Immature natural killer cell (primary cell): ENCODE measurements at regions not wholly inside any gene's neighbourhood (a gene's known extent, or its start where the extent isn't known, plus 50 kb on each side); places are given as distances from the start of the nearest gene placed in this dataset.

Source experiments
- DNase-seq, 3 donors: peaks; one replicate each; pipeline ENCODE4 v3.0.0; 2022; ENCODE audit warnings: mixed read lengths in 1 of 3
- H3K27ac Mint-ChIP-seq, 6 donors: one replicate each; pipeline ENCODE4 v1.8.0; 2020; ENCODE audit warnings: mixed read lengths in 6 of 6, mild to moderate bottlenecking in 5 of 6, inconsistent platforms in 4 of 6, moderate library complexity in 3 of 6
- H3K27me3 Mint-ChIP-seq, 3 donors: one replicate each; pipeline ENCODE4 v1.8.0; 2020 to 2021; ENCODE audit warnings: low read depth in 3 of 3, mild to moderate bottlenecking in 3 of 3, mixed read lengths in 3 of 3, moderate library complexity in 3 of 3, inconsistent platforms in 1 of 3
- H3K36me3 Mint-ChIP-seq, 3 donors: one replicate each; pipeline ENCODE4 v1.8.0; 2020; ENCODE audit warnings: mixed read lengths in 3 of 3, inconsistent platforms in 2 of 3, mild to moderate bottlenecking in 2 of 3
- H3K4me1 Mint-ChIP-seq, 2 donors: one replicate each; pipeline ENCODE4 v1.8.0; 2020; ENCODE audit warnings: inconsistent platforms in 2 of 2, mild to moderate bottlenecking in 2 of 2, mixed read lengths in 2 of 2, moderate library complexity in 1 of 2
- H3K4me3 Mint-ChIP-seq, 5 donors: one replicate each; pipeline ENCODE4 v1.8.0; 2020; ENCODE audit warnings: mild to moderate bottlenecking in 5 of 5, mixed read lengths in 5 of 5, inconsistent platforms in 3 of 5, moderate library complexity in 3 of 5
- H3K9me3 Mint-ChIP-seq, 6 donors: one replicate each; pipeline ENCODE4 v1.8.0; 2020; ENCODE audit warnings: mild to moderate bottlenecking in 6 of 6, mixed read lengths in 6 of 6, inconsistent platforms in 4 of 6, moderate library complexity in 3 of 6

DNA sequence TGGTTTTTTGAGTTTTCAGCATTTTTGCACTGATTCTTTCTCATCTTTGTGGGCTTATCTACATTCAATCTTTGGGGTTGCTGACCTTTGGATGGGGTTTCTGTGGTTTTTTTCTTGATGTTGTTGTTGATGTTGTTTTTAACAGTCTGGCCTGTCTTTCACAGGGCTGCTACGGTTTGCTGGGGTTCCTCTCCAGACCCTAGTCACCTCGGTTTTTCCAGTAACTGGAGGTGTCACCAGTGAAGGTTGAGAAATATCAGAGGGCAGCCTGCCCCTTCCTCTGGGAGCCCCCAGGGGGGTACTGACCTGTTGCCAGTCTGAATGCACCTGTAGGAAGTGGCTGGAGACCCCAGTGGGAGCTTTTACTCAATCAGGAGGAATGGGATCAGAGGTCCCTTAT lies 365.4 kb downstream of the JRKL start:
- no peak for DNase-seq
- Mint-ChIP-seq H3K36me3 (no peaks in the 10 kb centered on the region), H3K9me3 (peaks cover 11 to 37% (median 13%) of the 10 kb centered on the region in 6 donors), H3K27ac (no peak overlapping the region), H3K4me3 (no peak overlapping the region), H3K4me1 (no peaks in the 10 kb centered on the region), H3K27me3 (peaks cover 0 to 4% (median 0%) of the 10 kb centered on the region in 3 donors)

DNA sequence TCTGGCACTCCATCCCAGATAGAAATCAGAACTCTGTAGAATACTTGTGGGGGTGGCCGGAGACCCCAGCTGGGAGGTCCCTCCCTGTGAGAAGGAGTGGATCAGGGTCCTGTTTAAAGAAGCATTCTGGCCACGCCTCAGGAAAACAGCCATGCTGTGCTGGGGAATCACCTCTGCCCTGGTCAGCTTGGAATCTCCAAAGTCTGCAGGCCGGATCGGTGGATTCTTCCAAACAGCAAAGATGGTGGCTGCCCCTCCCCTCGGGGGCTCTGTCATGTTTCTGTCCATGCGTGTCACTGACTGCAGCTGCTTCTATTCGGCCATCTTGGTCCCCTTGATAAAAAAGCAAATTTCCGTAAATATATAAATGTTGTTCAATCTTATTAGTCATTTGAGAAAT lies 365.9 kb downstream of the JRKL start:
- peaks cover 0 to 4% (median 0%) of the 10 kb centered on the region in 3 donors for H3K27me3 Mint-ChIP-seq
- no peak overlapping the region for H3K4me3 Mint-ChIP-seq
- H3K4me1 Mint-ChIP-seq, result no peaks in the 10 kb centered on the region
- H3K9me3 Mint-ChIP-seq, result peaks cover 11 to 37% (median 13%) of the 10 kb centered on the region in 6 donors
- H3K27ac Mint-ChIP-seq, result no peak overlapping the region
- no peaks in the 10 kb centered on the region for H3K36me3 Mint-ChIP-seq
- DNase-seq, result no peak

DNA sequence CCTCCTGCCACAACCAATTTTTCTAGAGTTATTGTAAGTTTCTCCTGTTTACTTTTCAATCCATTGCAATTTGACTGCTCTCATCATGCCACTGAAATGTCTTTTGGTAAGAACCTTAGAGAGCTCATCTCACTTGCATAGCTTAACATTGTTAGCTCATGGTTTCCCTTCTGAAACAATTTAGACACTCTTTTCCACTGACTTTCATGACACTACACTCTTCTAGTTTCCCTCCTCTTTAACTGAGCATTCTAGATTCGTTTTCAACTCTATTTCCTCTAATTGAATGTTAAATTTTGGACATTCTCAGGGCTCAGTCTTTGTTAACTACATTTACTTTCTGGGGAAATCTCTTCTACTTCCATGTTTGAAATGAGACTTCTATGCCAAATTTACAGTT lies 369.1 kb downstream of the JRKL start:
- H3K27me3 Mint-ChIP-seq, result peaks cover 0 to 4% (median 2%) of the 10 kb centered on the region in 3 donors
- no peak for DNase-seq
- H3K36me3 Mint-ChIP-seq, result no peaks in the 10 kb centered on the region
- peaks cover 7 to 34% (median 10%) of the 10 kb centered on the region in 6 donors for H3K9me3 Mint-ChIP-seq
- no peak overlapping the region for H3K4me3 Mint-ChIP-seq
- no peaks in the 10 kb centered on the region for H3K4me1 Mint-ChIP-seq
- H3K27ac Mint-ChIP-seq, result no peak overlapping the region

DNA sequence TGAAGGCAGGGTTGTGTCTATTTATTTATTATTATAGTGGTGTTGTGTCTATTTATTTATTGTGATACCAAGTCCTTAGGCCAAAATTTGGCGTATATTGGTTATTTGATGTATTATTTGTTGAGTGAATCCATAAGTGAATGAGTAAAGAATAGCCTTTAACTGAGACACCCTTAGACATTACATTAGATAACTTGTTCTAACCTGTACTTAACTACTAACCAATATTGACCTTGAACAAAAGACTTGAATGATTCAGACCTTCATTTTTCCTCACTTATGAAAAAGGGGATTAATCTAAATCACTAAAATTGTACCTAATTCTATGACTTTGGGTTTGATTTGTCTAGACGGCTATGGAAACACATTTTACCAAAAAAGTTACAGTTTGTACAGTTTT lies 370.5 kb downstream of the JRKL start:
- Mint-ChIP-seq H3K4me3 (no peak overlapping the region), H3K4me1 (no peaks in the 10 kb centered on the region), H3K27me3 (peaks cover 0 to 2% (median 2%) of the 10 kb centered on the region in 3 donors), H3K9me3 (peaks cover 6 to 29% (median 10%) of the 10 kb centered on the region in 6 donors), H3K36me3 (no peaks in the 10 kb centered on the region), H3K27ac (no peak overlapping the region)
- no peak for DNase-seq

DNA sequence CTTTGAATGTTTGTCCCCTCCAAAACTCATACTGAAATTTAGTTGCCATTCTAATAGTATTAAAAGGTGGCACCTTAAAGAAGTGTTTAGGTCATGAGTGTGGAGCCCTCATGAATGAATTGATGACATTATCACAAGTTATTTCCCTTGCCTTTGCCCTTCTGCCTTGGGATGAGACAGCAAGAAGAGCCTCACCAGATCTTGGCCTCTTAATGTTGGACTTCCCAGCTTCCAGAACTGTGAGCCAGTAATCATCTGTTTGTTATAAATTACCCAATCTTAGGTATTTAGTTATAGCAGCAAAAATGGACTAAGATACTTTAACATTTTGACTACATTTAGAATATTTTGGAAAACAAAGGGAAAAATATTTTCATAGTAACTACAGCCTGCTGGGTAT lies 371.0 kb downstream of the JRKL start:
- Mint-ChIP-seq H3K4me3 (no peak overlapping the region), H3K9me3 (peaks cover 10 to 28% (median 12%) of the 10 kb centered on the region in 6 donors)

DNA sequence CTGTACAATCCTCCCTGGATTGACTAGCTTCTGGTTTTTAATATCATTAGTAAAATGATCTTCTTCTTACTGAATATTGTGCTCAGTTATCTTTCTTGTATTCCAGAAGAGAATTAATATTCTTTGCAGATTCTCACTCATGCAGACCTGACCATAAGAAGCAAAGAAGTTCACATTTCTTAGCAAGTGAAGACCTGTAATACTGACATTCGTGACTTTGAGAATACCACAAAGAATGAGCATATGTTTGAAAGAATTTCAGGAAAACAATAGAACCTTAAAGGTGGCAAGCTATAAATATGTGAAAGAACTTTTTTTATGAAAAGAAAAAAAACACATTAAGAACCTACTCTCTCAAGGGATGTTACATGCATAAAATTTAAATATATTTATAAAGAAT lies 371.6 kb downstream of the JRKL start:
- Mint-ChIP-seq H3K4me3 (no peak overlapping the region), H3K9me3 (peaks cover 8 to 32% (median 12%) of the 10 kb centered on the region in 6 donors), H3K36me3 (no peaks in the 10 kb centered on the region), H3K27me3 (peaks cover 0 to 2% (median 2%) of the 10 kb centered on the region in 3 donors), H3K4me1 (no peaks in the 10 kb centered on the region), H3K27ac (no peak overlapping the region)
- DNase-seq, result no peak

More for the DNA sequence above, 371.0 kb downstream of the JRKL start:
- no peak for DNase-seq
- no peak overlapping the region for H3K27ac Mint-ChIP-seq
- H3K36me3 Mint-ChIP-seq, result no peaks in the 10 kb centered on the region
- peaks cover 0 to 2% (median 2%) of the 10 kb centered on the region in 3 donors for H3K27me3 Mint-ChIP-seq
- H3K4me1 Mint-ChIP-seq, result no peaks in the 10 kb centered on the region

DNA sequence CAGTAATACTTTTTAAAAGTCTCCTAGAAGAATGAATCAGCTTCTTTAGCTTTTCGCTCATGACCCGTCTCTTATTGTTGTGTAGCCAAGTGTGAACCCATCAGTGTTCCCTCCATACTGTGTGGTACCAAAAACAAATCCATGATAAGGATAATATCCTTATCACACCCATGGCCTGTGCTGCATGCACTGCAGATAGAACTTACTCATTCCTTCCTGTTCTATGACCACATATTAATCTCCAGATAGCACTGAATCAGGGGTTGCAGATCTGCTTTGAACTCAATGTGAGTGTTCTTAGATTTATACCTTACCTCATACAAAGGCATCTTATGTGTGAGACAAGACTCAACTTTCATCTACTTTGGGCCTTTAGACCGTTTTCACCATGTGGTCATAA lies 373.4 kb downstream of the JRKL start:
- no peaks in the 10 kb centered on the region for H3K36me3 Mint-ChIP-seq
- DNase-seq, result no peak
- peaks cover 0 to 2% (median 2%) of the 10 kb centered on the region in 3 donors for H3K27me3 Mint-ChIP-seq
- no peaks in the 10 kb centered on the region for H3K4me1 Mint-ChIP-seq
- no peak overlapping the region for H3K4me3 Mint-ChIP-seq
- peaks cover 8 to 32% (median 14%) of the 10 kb centered on the region in 6 donors for H3K9me3 Mint-ChIP-seq
- no peak overlapping the region for H3K27ac Mint-ChIP-seq

DNA sequence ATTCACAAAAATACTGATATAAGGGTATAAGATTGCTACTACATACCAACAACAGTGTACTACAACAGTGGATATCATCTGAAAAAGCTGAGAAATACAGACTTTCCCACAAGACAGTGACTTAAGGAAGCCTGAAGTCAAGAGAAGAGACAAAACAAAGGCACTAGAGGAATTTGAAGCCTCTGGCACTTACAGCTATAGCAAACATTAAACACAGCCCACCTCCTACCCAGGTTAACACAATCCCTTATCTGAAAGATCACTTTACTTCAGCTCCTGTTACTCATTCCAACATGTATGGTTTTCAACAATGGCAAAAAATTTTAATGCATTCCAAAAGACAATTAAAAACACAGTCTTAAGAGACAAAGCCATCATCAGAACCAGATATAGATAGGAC lies 388.5 kb downstream of the JRKL start:
- peaks cover 0 to 2% (median 0%) of the 10 kb centered on the region in 3 donors for H3K27me3 Mint-ChIP-seq
- DNase-seq, result no peak
- peaks cover 4 to 18% (median 13%) of the 10 kb centered on the region in 6 donors for H3K9me3 Mint-ChIP-seq
- no peaks in the 10 kb centered on the region for H3K36me3 Mint-ChIP-seq
- H3K27ac Mint-ChIP-seq, result no peak overlapping the region
- H3K4me3 Mint-ChIP-seq, result no peak overlapping the region
- no peaks in the 10 kb centered on the region for H3K4me1 Mint-ChIP-seq

DNA sequence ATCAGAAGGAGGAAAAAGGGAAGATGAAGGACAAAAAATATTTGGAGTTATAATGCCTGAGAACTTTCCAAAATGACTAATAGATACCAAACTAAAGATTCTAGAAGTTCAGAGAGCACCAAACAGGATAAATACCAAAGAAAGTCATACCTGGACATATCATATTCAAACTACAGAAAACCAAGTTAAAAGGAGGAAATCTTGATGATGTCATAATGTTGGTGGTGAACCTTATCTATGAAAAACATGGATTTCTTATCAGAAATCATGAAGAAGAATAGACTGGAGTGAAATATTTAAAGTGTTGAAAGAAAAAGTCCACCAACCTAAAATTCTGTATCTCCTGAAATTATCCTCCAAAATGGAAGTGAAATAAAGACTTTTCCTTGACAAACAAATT lies 389.2 kb downstream of the JRKL start:
- H3K27me3 Mint-ChIP-seq, result peaks cover 0 to 2% (median 0%) of the 10 kb centered on the region in 3 donors
- H3K27ac Mint-ChIP-seq, result no peak overlapping the region
- peaks cover 4 to 22% (median 14%) of the 10 kb centered on the region in 6 donors for H3K9me3 Mint-ChIP-seq
- no peak overlapping the region for H3K4me3 Mint-ChIP-seq
- no peaks in the 10 kb centered on the region for H3K4me1 Mint-ChIP-seq
- H3K36me3 Mint-ChIP-seq, result no peaks in the 10 kb centered on the region
- no peak for DNase-seq

DNA sequence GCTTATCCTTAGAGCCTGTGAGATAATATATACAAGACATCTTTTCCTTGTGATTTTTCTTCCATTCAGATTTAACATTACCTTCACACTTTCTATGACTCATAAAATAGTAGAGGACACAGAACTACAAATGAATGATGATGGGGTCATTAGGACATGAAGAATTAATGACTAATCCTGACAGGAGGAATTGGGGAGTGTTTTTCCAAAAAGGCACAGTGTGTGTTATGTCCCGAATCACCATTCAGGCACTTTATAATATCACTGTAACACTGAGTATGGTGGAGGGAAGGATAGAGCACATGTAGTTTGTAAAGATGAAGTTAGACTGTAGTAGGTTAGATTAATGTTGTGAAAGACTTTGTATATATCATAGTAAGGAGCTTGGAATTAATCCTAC lies 391.3 kb downstream of the JRKL start:
- H3K36me3 Mint-ChIP-seq, result no peaks in the 10 kb centered on the region
- H3K9me3 Mint-ChIP-seq, result peaks cover 3 to 23% (median 16%) of the 10 kb centered on the region in 6 donors
- H3K27me3 Mint-ChIP-seq, result peaks cover 0 to 2% (median 0%) of the 10 kb centered on the region in 3 donors
- no peak overlapping the region for H3K4me3 Mint-ChIP-seq
- no peak for DNase-seq
- no peaks in the 10 kb centered on the region for H3K4me1 Mint-ChIP-seq
- no peak overlapping the region for H3K27ac Mint-ChIP-seq

DNA sequence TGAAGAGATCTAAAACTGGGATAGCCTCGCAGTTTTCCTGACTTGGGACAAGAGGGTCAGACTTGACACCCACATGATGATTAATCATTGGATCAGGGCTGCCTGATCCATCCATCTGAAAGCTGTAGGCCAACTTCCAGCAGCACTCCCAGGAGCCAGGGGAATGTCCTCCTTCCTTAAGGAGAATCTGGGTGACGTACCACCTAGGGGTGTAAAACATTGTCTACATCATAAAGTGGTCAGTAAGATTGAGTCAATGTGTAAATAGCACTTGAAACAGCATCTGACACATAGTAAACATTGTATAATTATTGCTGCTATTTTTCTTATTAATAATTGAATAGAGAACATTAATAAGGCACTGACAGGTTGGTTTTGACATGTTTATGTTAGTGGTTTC lies 392.8 kb downstream of the JRKL start:
- H3K4me1 Mint-ChIP-seq, result no peaks in the 10 kb centered on the region
- no peak overlapping the region for H3K27ac Mint-ChIP-seq
- no peak overlapping the region for H3K4me3 Mint-ChIP-seq
- peaks cover 3 to 24% (median 14%) of the 10 kb centered on the region in 6 donors for H3K9me3 Mint-ChIP-seq
- no peak for DNase-seq
- H3K27me3 Mint-ChIP-seq, result peaks cover 0 to 2% (median 0%) of the 10 kb centered on the region in 3 donors
- no peaks in the 10 kb centered on the region for H3K36me3 Mint-ChIP-seq

DNA sequence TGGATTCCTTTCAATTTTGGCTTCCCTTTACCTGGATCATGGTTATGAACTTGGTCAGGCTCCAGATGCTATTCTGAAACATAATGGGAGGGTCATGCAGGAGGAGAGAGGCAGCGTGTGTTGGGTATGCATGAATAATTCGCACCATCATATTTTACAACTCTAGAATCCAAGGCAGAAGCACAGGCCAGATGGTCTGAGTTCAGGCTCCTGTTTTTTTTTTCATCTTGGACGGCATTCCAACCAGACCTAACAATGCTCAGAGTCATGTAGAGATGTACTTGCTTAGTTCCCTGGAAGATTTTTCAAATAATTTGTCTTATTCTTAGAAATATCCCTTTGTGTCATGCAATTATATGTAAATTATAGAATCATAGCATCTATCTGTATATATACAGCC lies 393.5 kb downstream of the JRKL start:
- Mint-ChIP-seq H3K27ac (no peak overlapping the region), H3K4me1 (no peaks in the 10 kb centered on the region), H3K27me3 (peaks cover 0 to 3% (median 2%) of the 10 kb centered on the region in 3 donors), H3K9me3 (peaks cover 4 to 30% (median 14%) of the 10 kb centered on the region in 6 donors), H3K4me3 (no peak overlapping the region), H3K36me3 (no peaks in the 10 kb centered on the region)
- DNase-seq, result no peak

DNA sequence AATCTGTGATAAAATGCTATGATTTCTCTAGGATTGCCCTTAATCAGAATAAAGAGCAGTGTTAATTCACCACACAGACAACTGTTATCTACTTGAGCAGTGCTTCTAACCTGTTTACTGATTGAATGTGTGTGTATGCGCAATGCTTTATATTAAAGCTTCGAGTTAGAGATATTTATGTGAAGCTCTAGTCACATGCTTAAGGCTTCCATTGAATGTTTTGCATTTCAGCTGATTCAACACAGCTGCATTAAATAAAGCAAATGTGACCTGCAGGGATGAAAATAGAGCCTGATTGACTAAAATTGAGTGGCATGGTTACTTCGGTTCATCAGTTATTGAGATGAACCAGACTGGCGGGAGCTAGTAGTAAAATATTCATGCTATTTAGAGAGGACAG lies 395.3 kb downstream of the JRKL start:
- Mint-ChIP-seq H3K9me3 (peaks cover 9 to 33% (median 14%) of the 10 kb centered on the region in 6 donors), H3K36me3 (no peaks in the 10 kb centered on the region), H3K4me3 (no peak overlapping the region), H3K27ac (no peak overlapping the region), H3K27me3 (peaks cover 0 to 3% (median 2%) of the 10 kb centered on the region in 3 donors), H3K4me1 (no peaks in the 10 kb centered on the region)
- no peak for DNase-seq

DNA sequence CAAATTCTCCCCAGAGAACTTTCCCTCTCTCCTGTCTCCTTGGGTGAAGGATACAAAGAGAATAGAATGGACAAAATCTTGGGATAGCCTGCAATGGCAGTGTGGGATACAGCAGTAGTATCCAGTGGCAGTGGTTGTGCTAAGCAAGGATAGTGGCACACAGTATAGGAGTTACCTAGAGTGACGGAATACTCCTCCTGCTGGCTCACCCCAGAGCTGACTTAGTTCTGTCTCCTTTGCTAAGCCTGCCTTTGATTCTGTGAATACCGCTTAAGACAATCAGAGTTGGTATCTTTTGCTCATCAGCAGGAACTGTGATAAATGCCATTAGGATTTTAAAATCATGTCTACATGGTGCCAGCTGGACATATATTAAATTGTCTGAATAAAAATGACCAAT lies 404.3 kb downstream of the JRKL start:
- Mint-ChIP-seq H3K9me3 (peaks cover 9 to 34% (median 21%) of the 10 kb centered on the region in 6 donors), H3K27me3 (no peaks in the 10 kb centered on the region), H3K4me3 (no peak overlapping the region), H3K36me3 (no peaks in the 10 kb centered on the region), H3K4me1 (no peaks in the 10 kb centered on the region), H3K27ac (no peak overlapping the region)
- no peak for DNase-seq

DNA sequence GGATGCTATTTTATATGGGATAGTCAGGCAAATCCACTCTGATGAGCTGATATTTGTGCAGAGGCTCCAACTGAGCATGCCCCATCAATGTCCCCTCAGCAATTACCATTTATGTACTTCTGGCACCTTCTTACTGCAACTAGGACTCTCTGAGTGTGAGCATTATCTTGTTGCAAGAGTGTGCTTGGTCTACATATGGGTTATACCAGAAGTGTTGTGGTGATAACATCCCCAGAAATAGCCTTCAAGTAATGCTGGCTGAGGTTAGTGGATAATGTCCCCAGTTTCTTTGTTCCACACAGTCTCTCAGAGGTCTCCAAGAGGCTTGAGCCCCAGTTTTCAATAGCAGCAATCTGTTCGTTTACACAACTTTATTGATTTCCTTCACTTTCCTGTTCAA lies 408.6 kb downstream of the JRKL start:
- H3K4me3 Mint-ChIP-seq, result no peak overlapping the region
- no peak overlapping the region for H3K27ac Mint-ChIP-seq
- no peaks in the 10 kb centered on the region for H3K27me3 Mint-ChIP-seq
- no peaks in the 10 kb centered on the region for H3K4me1 Mint-ChIP-seq
- no peak for DNase-seq
- no peaks in the 10 kb centered on the region for H3K36me3 Mint-ChIP-seq
- H3K9me3 Mint-ChIP-seq, result peaks cover 0 to 12% (median 6%) of the 10 kb centered on the region in 6 donors
